HG03025 (cell line): ENCODE measurements at regions not wholly inside any gene's neighbourhood (a gene's known extent, or its start where the extent isn't known, plus 50 kb on each side); places are given as distances from the start of the nearest gene placed in this dataset.

Experiments used
- ATAC-seq: cut with Tn5 transposase; IDR thresholded peaks from one replicate; pipeline ENCODE4 v1.9.1; 2021; ENCODE audit warnings: mild to moderate bottlenecking, moderate library complexity; ENCODE audit not compliant: unreplicated experiment, low FRiP score

DNA sequence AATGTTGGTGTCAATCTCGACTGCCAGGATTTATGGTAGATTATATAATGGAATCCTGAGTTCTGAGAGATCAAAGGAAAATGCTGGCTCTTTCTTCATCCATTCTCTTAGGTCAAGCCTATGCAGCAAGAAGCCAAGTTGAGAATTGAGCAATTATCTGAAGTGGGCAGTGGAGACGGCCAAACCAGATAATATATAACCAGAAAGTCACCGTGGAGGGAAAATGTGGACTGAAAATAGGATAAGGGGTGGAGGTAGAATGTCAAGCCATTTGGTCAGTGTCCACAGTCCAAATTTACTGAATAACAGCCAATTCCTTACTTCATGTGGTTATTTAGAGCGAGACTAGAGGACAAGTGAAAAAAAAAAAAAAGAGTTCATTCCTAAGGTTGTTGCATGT lies 107.8 kb upstream of the ESR1 start:
- ATAC-seq, result no peak

DNA sequence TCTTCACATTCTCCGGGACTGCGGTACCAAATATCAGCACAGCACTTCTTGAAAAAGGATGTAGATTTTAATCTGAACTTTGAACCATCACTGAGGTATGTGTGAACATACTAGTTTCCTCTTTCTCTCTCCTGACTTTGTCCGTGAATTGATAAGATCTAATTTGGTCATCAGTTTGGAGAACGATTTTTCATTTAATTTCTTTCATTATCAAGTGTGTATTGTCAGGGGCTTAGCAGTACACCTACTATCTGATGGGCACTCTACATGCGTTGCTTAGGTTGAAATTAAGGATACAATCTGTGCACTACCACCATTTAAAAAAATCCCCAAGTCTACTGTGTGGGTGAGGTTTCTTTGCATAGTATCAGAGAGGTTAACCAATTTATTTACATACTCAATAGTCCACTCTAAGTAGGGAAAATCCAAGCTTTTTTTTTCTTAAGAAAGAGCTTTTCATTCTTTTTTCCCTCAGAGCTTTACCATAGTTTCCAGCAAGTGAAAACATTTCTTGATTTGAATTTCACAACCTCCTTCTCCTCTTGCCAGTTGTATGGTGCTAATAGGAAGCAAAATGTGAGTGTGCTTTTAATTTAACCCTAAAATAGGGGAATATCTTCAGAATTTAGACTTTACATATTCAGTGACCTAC lies 105.4 kb upstream of the ESR1 start:
- peak; percentile 86 for ATAC-seq

DNA sequence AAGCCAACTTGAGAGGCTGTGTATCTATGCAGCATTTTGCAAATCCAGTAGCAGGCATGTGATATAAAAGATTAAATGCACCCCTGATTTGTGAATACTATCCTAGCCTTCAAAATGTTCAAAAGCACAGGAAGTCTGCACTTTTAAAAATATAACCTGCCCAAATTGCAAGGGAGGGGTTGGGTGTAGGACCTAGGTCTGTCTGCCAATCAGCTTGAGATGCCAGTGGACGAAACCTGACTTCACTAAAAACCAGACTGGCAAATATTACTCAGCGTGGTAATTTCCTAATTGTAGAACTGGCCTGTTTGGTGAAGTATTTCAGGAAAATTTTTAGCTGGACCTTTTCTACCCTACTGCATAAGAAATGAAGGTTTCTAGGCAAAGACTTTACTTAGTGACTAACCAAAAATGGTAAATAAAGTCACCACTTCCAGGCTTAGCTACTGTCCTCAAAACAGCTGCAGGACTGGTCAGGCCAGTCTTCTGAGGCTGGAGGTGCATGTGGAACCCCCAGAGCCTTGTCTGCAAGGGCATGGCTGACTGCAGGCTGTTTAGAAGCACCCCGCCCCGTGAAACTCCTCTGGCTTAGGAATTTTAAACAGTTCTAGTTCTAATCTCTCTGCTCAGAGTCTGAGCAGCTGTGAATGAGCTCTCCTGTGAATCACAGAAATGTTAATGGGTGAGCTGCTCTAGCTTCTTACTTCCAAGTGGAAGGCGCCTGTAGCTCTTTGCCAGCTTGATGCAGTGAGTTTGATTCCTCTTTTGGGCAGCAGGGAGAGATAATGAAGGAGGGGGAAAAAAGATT lies 104.4 kb upstream of the ESR1 start:
- ATAC-seq, result peak; percentile 48

DNA sequence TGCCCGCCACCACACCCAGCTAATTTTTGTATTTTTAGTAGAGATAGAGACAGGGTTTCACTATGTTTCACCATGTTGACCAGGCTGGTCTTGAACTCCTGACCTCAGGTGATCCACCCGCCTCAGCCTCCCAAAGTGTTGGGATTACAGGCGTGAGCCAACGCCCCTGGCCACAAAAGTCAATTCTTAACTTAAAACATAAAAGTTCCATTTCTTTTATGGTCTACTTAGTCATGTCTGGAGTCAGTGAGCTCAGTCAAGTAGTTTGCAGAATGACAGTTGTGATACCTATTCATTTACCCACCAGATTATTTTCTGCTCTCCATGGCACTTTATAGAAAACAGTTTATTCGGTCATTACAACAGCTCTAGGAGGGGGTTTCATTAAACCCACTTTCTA lies 103.1 kb upstream of the ESR1 start:
- ATAC-seq, result no peak

DNA sequence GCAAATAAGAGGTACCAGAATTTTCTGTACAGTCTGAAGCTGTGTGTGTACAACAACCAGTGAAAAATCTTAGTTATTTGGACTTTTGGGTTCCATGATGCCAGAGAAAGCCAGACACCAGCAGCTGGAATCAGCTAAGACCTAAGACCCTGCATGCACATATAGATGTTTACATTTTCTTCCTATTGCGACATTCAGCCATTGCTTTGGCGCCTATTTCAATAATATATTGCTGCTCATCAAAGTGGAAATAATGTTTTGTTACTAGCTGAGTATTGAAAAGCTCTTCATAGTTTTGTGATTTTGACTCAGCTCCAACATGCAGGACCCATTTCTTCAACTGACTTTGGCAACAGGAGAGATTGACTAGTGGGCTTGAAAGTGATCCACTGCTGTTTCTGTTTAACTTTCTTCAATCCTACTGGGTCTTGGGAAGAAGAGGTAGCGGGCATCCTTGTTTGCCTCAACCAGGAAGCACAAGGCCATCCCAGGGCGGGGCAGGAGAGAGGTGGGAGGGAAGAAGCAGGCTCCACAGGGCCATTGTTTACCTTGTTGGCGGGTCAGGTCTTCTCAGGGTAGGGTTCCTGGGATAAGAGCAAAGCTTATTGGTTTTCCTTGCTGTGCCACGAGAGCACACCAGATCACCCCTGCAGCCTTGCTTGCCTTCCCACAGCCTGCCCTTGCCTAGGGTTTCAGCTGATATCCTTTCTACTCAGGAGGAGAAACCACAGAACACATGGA lies 101.3 kb upstream of the ESR1 start:
- no peak for ATAC-seq

DNA sequence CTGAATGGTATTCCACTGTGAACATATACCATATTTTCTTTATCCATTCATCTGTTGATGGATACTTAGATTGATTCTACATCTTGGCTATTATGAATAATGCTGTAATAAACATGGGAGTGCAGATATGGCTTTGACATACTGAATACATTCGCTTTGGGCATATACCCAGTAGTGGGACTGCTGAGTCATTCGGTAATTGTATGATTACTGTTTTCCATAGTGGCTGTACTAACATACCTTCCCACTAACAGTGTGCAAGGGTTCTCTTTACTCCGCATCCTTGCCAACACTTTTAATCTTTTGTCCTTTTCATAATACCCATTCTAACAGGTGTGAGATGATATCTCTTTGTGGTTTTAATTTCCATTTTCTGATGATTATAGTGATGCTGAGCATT lies 98.2 kb upstream of the ESR1 start:
- no peak for ATAC-seq

DNA sequence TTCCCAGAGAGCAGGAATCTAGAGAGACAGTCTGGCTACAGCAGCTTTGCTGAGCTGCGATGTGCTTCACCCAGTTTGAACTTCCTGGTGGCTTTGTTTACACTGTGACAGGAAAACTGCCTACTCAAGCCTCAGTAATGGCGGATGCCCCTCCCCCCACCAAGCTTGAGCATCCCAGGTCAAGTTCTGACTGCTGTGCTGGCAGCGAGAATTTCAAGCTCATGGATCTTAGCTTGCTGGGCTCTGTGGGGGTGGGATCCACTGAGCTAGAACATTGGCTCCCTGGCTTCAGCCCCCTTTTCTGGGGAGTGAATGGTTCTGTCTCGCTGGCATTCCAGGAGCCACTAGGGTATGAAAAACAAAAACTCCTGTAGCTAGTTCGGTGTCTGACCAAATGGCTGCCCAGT lies 91.0 kb upstream of the ESR1 start:
- no peak for ATAC-seq

DNA sequence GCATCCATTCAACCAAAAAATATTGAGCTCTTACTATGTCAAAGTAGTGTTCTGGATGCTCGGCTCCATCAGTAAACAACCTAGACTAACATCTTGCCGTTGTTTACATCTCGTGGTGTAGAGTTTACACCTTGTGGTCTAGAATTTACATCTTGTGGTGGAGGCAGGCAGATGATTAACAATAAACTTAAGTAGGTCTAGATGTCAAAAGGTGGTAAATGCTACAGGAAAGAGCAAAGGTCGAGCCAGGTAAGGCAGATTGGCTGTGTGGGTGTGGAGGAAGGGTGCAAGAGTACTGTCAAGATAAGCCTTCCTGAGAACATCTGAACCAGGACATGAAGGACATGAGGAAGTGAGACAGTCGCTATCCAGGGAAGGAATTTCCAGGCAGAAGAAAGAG lies 88.4 kb upstream of the ESR1 start:
- no peak for ATAC-seq

DNA sequence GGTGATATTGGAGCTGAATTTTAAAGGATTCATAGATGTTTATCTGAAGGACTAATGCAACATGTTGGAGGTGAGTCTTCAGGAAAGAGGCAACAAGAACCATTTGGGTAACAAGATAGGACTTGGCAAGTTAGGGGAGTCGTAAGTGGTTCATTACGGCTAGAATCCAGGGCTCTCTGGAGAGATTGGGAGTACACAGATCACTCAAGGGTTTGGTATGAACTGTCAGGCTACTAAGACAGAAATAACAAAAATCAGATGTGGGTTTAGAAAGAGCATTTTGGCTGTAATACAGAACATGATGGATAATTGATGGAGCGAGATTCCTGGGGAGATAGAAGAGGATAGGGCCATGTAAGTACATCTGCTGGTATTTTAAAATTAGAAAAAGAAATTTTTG lies 86.3 kb upstream of the ESR1 start:
- no peak for ATAC-seq

DNA sequence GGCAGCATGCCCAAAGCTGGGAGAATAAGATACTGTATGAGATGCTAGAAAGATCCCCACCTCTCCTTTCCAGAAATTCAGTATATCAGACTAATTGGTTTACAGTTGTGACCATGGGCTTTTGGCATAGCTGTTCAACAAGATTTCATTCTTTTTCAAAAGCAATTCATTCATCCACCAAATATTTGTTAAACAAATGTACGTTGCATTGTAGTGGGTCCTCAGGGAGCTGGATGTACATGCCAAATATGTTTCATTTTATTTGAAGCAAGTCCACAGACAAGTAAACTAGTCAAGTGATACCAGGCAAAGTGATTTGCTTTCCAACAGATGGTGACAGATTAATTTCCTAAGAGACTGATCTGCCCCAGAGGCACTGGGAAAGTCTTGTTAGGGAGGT lies 85.8 kb upstream of the ESR1 start:
- no peak for ATAC-seq

DNA sequence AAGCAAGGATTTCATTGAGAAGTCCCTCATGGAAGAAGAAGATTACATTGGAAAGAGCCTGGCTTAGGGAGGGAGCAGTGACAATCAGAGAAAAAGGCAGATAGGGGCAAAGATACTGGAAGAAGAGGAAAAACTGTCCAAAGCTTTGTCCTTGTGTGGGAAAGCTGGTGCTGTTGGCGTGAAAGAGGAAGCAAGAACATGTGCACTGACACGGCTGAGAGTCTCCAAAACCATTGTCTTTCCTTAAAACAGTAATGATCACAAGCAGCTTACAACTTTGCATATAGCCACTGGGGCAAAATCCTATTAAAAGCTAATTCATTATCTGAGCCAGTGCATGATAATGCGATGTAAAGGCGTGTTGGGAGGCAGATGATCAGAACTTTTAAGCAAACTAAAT lies 85.1 kb upstream of the ESR1 start:
- no peak for ATAC-seq

DNA sequence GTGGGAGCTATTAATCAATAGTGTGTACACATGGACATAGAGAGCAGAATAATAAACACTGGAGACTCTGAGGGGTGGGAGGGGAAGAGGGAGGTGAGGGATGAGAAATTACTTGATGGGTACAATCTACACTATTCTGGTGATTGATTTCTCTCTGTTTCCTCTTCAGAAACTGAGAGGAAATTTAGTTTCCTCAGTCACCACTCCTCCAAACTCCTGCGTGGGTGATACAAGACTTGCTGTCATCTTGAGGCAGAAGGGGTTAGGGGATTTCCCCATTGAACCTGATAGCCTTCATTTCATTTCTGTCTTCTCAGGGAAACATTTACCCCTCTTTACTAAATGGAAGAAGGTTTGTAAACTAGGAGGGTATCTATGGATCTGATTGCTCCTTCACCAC lies 84.3 kb upstream of the ESR1 start:
- ATAC-seq, result peak; percentile 77

DNA sequence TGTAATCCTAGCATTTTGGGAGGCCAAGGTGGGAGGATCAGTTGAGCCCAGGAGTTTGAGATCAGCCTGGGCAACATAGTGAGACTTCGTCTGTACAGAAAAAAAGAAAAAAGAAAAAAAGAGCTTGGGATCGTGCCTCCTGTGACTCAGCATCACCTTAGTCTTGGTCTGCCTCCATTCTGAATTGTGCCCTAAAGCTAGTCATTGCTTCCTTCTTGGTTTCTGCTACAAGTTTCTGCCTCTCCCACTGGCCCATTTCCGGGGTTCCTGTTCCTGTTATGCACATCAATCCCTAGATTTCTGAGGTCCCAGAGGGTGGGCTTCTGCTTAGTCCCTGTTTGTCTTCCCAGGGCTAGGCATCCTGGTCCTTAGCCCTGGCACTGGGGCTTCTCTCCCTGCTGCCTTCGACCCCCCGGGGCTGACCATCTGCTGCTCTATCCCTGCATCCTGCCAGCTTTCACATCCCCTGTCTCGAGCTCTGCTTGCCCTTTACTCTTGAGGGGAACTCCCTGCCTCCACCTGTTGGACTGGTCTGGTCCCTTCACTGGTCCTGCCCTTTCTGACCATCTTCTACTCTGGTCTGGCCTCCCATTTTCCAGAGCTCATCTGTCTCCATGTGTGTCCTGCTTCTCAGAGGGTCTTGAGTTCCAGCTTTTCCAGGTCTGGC lies 77.5 kb upstream of the ESR1 start:
- ATAC-seq, result peak; percentile 64

DNA sequence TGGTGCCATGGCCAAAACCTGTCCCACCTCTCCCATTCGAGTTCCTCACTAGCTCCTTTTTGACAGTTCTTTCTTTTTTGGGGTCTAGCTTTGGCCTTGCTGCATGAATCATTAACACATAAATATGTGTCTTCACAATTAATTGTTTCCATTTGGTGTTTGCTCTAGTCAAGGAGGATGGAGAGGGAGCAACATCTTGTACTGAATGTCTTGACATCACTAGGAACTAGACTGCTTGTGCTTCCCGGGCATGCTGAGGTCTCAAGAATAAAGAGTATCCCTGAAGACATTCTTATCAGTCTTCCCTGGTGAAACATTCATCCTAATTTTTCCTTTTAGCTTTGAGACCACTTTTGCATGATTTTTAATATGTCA lies 77.0 kb upstream of the ESR1 start:
- no peak for ATAC-seq

DNA sequence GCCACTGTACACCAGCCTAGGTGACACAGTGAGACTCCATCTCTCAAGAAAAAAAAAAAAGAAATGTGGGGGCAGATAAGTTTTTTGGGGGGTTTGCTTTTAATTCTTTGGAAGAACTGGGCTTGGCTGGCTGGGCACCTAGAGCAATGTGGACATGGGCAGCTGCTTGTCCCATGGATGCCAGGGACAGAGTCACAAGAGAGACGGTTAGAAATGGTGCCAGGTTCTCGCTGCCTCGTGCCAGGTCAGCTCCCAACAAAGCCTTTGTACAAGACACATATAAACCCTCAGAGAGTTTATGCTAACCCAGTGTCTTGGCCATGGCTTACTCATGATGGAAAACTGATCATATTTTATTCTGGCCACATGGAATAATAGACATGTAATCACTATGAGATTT lies 76.2 kb upstream of the ESR1 start:
- ATAC-seq, result no peak

DNA sequence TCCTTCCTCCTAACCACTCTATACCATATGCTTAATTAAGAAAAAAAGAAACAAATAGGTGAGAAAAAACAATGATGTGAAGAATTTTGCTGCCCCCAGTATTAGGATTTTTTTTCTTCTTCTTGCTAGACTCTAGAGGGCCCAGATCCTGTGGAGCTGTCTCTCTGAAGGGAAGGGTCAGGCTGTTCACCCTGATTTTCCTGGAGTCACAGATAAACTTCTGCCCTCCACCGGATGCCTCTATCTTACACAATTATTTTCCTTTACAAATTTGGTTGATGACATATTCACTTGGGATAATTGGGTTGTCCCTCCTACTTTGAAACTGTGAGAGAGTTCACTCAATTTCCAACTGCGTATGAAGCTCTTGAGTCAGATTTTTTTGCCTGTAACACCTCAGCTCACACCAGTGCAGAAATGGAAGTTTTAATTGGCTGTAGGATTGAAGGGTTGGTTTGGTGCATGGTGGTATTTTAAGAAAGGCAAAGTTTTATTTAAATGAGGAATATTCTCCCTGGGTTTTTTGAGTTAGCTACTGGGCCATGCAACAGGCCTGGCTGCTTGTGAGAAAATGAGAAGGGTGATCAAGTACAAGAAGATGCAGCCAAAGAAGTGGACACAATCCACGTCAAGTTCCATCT lies 73.7 kb upstream of the ESR1 start:
- ATAC-seq, result no peak

DNA sequence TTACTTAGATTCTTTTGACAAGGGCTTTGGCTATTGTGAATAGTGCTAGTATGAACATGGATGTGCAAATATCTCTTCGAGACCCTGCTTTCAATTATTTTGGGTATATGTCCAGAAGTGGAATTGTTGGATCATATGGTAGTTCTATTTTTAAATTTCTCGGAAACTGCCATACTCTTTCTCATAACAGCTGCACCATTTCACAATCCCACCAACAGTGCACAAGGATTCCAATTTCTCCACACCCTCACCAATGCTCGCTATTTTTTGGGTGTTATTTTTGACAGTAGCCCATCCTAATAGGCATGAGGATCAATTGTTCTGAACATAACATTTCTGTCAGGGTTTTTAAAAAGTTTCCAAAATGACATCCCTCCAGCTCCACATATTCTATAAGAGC lies 69.2 kb upstream of the ESR1 start:
- no peak for ATAC-seq

DNA sequence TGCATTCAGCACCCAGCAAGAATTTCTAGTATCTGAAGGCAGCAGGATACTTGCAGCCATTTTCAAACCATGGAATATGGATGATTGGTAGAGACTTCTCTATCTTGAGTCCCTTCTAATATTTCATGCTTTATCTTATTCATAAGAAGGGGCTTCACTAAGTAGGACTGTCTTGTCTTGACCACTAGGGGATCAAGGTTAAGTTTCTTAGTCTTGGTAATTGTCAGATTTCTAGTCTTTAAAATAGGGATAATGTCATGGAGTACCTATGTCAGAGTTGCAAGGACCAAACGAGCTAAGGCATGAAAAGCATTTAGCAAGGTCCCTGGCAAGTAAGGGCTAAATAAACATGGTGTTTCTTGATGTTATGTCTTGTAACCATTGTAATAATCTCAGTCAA lies 68.5 kb upstream of the ESR1 start:
- no peak for ATAC-seq

DNA sequence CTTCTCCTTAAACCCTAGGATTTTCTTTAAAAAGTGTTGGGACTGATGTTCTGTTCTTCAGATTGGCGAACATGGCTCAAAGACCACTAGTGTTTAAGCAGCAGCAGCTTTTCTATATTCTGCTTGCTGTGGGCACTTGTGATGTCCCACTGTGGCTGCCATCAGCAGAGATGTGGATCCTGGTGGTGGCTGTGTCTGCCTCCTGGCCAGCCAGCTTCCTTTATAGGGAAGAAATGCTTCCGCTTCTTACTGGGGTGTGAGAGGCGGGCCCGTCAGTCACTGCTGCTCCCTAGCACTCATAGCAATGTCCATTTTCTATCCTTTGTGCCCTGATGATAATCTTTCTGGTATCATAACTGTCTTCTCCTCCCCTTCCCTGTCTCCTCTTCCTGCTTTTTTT lies 66.7 kb upstream of the ESR1 start:
- ATAC-seq, result no peak

DNA sequence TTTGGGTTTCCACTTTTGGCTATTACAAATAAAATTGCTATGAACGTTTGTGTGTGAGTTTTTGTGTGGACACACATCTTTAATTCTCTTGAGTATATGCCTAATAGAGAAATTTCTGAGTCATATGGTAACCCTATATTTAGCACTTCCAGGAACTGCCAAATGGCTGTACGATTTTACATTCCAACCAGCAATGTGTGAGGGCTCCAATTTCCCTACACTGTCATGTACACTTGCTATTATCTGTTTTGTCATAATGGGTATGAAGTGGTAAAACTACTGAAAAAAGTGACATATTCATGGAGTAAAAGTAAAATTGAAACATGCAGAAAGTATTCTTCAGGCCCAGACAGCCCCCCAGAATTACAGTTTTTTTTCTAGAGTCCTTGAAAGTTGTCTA lies 59.6 kb upstream of the ESR1 start:
- ATAC-seq, result no peak

DNA sequence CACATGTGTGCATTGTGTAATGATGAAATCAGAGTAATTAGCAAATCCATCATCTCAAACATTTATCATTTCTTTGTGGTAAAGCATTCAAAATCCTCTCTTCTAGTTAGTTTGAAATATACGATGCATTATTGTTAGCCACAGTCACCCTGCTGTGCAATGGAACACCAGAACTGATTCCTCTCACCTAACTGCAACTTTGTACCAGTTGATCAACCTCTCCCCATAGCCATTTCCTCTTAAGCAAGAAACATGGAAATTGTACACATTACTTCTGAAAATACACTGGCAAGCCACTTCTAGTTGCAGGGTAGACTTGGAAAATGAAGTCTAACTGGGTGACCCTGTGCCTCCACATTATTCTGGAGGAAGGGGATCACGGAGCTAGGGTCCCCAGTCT lies 58.1 kb upstream of the ESR1 start:
- no peak for ATAC-seq
